ENCODE measurements at regions not wholly inside any gene's neighbourhood (a gene's known extent, or its start where the extent isn't known, plus 50 kb on each side); places are given as distances from the start of the nearest gene placed in this dataset.

DNA sequence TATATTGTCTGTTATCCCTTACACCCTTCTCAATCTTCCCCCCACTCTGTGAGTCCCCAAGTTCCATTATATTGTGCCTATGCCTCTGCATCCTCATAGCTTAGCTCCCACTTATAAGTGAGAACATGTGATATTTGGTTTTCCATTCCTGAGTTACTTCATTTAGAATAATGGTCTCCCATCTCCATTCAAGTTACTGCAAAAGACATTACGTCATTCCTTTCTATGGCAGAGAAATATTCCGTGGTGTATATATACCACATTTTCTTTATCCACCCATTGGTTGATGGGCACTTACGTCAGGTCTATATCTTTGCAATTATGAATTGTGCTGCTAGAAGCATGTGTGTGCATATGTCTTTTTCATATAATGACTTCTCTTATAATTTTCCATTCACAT lies 54.8 kb upstream of the SGCD start:
- H3K4me3 ChIP-seq (ENCODE audit: low read length in 3 of 3), result no peak overlapping the region
- H3K9ac ChIP-seq (ENCODE audit: low read length in 3 of 3), result no peak overlapping the region
- no peak for DNase-seq
- no peak for FAIRE-seq
- no peaks in the 10 kb centered on the region for H3K36me3 ChIP-seq (ENCODE audit: control insufficient read depth in 2 of 3, insufficient read depth in 3 of 3, low read length in 3 of 3)
- H3K4me1 ChIP-seq (ENCODE audit: control insufficient read depth in 2 of 3, insufficient read depth in 2 of 3, low read depth in 1 of 3, low read length in 3 of 3), result no peaks in the 10 kb centered on the region
- H3K27ac ChIP-seq (ENCODE audit: low read depth in 2 of 2, low read length in 2 of 2), result no peak overlapping the region
- H3K27me3 ChIP-seq (ENCODE audit: control insufficient read depth, insufficient read depth, low read length), result no peaks in the 10 kb centered on the region
- H3K9me3 ChIP-seq (ENCODE audit: control insufficient read depth in 2 of 3, insufficient read depth in 1 of 3, low read length in 3 of 3), result no peaks in the 10 kb centered on the region
- TF ChIP-seq, protein P1, sequence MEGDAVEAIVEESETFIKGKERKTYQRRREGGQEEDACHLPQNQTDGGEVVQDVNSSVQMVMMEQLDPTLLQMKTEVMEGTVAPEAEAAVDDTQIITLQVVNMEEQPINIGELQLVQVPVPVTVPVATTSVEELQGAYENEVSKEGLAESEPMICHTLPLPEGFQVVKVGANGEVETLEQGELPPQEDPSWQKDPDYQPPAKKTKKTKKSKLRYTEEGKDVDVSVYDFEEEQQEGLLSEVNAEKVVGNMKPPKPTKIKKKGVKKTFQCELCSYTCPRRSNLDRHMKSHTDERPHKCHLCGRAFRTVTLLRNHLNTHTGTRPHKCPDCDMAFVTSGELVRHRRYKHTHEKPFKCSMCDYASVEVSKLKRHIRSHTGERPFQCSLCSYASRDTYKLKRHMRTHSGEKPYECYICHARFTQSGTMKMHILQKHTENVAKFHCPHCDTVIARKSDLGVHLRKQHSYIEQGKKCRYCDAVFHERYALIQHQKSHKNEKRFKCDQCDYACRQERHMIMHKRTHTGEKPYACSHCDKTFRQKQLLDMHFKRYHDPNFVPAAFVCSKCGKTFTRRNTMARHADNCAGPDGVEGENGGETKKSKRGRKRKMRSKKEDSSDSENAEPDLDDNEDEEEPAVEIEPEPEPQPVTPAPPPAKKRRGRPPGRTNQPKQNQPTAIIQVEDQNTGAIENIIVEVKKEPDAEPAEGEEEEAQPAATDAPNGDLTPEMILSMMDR (IDR thresholded peaks at IDR 0.05; ENCODE audit: borderline replicate concordance, extremely low read depth, insufficient read depth), result no peak
- intact Hi-C loops (cut with DNase I), result no loop called here

DNA sequence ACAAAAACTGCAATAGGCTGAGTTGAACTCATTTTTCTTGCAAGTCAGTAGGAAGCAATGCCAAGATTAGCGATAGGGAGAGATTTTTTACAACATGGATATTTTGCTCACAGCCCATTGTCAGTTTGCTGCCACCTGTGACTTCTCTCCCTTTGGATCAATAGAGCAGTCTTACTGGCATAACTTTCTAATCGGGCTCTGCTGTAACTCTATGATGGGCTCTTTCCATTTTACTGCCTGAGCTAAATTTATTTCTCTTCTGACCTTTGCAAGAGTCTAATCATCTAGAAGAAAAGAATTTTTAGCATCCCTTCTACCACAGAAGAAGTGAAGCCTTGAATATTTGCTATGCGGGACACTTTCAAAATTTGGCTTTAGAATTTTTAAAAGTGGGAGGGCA lies 53.6 kb upstream of the SGCD start:
- Histone ChIP-seq H3K27me3 (ENCODE audit: control insufficient read depth, insufficient read depth, low read length) (no peaks in the 10 kb centered on the region), H3K9me3 (ENCODE audit: control insufficient read depth in 2 of 3, insufficient read depth in 1 of 3, low read length in 3 of 3) (no peaks in the 10 kb centered on the region), H3K4me1 (ENCODE audit: control insufficient read depth in 2 of 3, insufficient read depth in 2 of 3, low read depth in 1 of 3, low read length in 3 of 3) (no peaks in the 10 kb centered on the region), H3K27ac (ENCODE audit: low read depth in 2 of 2, low read length in 2 of 2) (no peak overlapping the region), H3K36me3 (ENCODE audit: control insufficient read depth in 2 of 3, insufficient read depth in 3 of 3, low read length in 3 of 3) (no peaks in the 10 kb centered on the region), H3K9ac (ENCODE audit: low read length in 3 of 3) (no peak overlapping the region), H3K4me3 (ENCODE audit: low read length in 3 of 3) (no peak overlapping the region)
- DNase-seq (no peak), FAIRE-seq (no peak)
- intact Hi-C loops (cut with DNase I), result no loop called here
- TF ChIP-seq, protein P1 (IDR thresholded peaks at IDR 0.05; ENCODE audit: borderline replicate concordance, extremely low read depth, insufficient read depth), result no peak

DNA sequence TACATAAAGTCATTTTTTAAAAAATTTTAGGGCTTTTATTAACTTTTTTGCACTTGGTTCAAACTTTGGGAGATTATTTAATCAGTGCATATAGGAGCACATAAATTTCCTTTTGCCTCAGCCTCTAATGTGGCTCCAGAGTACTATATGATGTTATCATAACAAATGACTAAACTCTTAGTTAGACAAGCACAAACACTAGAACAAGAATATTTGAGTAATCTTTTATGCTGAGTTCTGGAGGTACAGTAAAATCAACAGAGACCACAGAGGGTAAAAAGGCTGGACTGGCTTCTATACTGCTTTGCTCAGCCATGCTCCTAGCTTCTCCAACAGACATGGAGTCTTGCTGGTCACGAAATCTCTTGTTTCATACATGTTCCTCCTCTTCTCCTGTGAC lies 52.5 kb upstream of the SGCD start:
- H3K4me3 ChIP-seq (ENCODE audit: low read length in 3 of 3), result no peak overlapping the region
- intact Hi-C loops (cut with DNase I), result no loop called here
- no peak overlapping the region for H3K27ac ChIP-seq (ENCODE audit: low read depth in 2 of 2, low read length in 2 of 2)
- H3K9ac ChIP-seq (ENCODE audit: low read length in 3 of 3), result no peak overlapping the region
- H3K27me3 ChIP-seq (ENCODE audit: control insufficient read depth, insufficient read depth, low read length), result no peaks in the 10 kb centered on the region
- FAIRE-seq (no peak), DNase-seq (no peak)
- no peaks in the 10 kb centered on the region for H3K36me3 ChIP-seq (ENCODE audit: control insufficient read depth in 2 of 3, insufficient read depth in 3 of 3, low read length in 3 of 3)
- no peaks in the 10 kb centered on the region for H3K9me3 ChIP-seq (ENCODE audit: control insufficient read depth in 2 of 3, insufficient read depth in 1 of 3, low read length in 3 of 3)
- no peaks in the 10 kb centered on the region for H3K4me1 ChIP-seq (ENCODE audit: control insufficient read depth in 2 of 3, insufficient read depth in 2 of 3, low read depth in 1 of 3, low read length in 3 of 3)
- TF ChIP-seq, protein P1 (IDR thresholded peaks at IDR 0.05; ENCODE audit: borderline replicate concordance, extremely low read depth, insufficient read depth), result no peak

All from kidney (tissue), 13 donors.